GM12892 (cell line): ENCODE measurements at regions not wholly inside any gene's neighbourhood (a gene's known extent, or its start where the extent isn't known, plus 50 kb on each side); places are given as distances from the start of the nearest gene placed in this dataset.

Experiments used
- POLR2AphosphoS5 ChIP-seq: IDR thresholded peaks from 2 replicates; pipeline ENCODE4 v1.6.1; 2011; ENCODE audit warnings: low read depth, low read length, control low read depth
- TAF1 ChIP-seq: IDR thresholded peaks from 2 replicates; pipeline ENCODE4 v1.6.1; 2011; ENCODE audit warnings: low read depth, mild to moderate bottlenecking, control low read depth, low read length, borderline replicate concordance

DNA sequence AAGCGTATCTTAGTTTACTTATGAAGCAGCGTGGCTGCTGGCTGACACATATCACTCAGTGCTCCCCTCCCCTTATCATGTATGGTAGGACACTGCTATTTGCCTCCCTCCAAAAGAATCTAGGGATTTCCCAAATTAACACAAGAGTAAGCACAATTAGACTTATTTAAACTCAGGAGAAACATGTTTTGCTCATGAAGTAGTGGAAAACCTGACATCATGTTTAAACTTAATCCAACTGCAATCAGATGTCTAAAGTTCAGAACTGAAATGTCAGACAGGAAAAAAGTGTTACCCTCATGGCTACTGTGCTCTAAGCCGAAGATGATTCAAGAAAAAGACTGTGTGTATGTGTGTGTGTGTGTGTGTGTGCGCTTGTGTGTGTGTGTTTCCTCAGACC, 324.1 kb upstream of the TNC start:
- TF ChIP-seq POLR2AphosphoS5 (no peak), TAF1 (no peak)
